ENCODE measurements at regions not wholly inside any gene's neighbourhood (a gene's known extent, or its start where the extent isn't known, plus 50 kb on each side); places are given as distances from the start of the nearest gene placed in this dataset.

DNA sequence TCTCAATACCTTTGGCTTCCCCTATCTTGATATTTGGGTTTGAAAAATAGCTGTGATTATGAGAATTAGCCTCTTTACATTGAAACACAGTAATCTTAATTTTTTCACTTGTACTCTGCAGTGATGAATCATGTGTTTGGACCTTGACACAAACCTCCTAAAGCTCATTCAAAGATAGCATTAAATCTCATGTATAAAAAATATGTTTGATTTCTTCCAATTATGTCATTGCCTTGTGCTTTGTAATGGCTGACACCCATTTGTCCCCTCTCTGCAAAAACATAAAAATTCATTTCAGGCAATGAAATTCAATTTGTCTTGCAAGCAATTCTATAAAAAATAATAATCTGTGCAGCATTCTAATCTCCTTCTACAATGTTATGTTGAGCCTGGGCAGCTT is 422.4 kb upstream of the BOD1L1 start:
- no peak overlapping the region for H2BK20ac ChIP-seq (ENCODE audit: low read length)
- H3K79me2 ChIP-seq (ENCODE audit: control insufficient read depth in 1 of 2, insufficient read depth in 2 of 2, low read length in 2 of 2), result no peaks in the 10 kb centered on the region
- DNase-seq (ENCODE audit: low read depth in 1 of 2, low spot score in 2 of 2), result no peak
- no peak overlapping the region for H4K91ac ChIP-seq (replicated peaks; ENCODE audit: insufficient read length, low read length)
- no peak overlapping the region for H3K27ac ChIP-seq (ENCODE audit: low read depth, low read length)
- no peaks in the 10 kb centered on the region for H3K9me3 ChIP-seq (ENCODE audit: insufficient read depth in 2 of 2, low read depth in 1 of 2, low read length in 1 of 2)
- no peak overlapping the region for H3K23ac ChIP-seq (ENCODE audit: insufficient read length)
- no peak overlapping the region for H3K18ac ChIP-seq (ENCODE audit: extremely low read depth, low read length)
- H3K36me3 ChIP-seq (ENCODE audit: control insufficient read depth in 2 of 4, insufficient read depth in 4 of 4, low read length in 3 of 4), result no peaks in the 10 kb centered on the region
- H2AFZ ChIP-seq (ENCODE audit: low read length), result no peak overlapping the region
- no peak overlapping the region for H2BK120ac ChIP-seq (replicated peaks; ENCODE audit: low read depth, low read length)
- ChIA-PET CTCF (ENCODE audit: partially characterized antibody) (no interaction called here), POLR2A (ENCODE audit: partially characterized antibody) (no interaction called here)
- FAIRE-seq, result no peak
- peaks cover 0 to 1% (median 0%) of the 10 kb centered on the region in 4 experiments; a peak in 1 of 7 replicates for H3K27me3 ChIP-seq (replicated peaks in 1 of 4; ENCODE audit: control insufficient read depth in 3 of 4, extremely low read depth in 1 of 4, insufficient read depth in 3 of 4, low read length in 3 of 4)
- no peak overlapping the region for H4K5ac ChIP-seq (ENCODE audit: insufficient read length, low read depth, low read length)
- H2BK15ac ChIP-seq (ENCODE audit: low read length), result no peak overlapping the region
- H4K20me1 ChIP-seq (replicated peaks in 1 of 2; ENCODE audit: control insufficient read depth in 1 of 2, insufficient read depth in 2 of 2, low read length in 2 of 2), result no peaks in the 10 kb centered on the region
- no peak overlapping the region for H4K8ac ChIP-seq (ENCODE audit: extremely low read depth, insufficient read depth, low read length)
- no peaks in the 10 kb centered on the region for H3K4me1 ChIP-seq (replicated peaks in 1 of 4; ENCODE audit: control insufficient read depth in 3 of 4, insufficient read depth in 4 of 4, low read length in 3 of 4)
- H2BK12ac ChIP-seq (ENCODE audit: low read depth, low read length), result no peak overlapping the region
- no peak overlapping the region for H3K4me2 ChIP-seq (ENCODE audit: insufficient read depth in 1 of 2, low read depth in 2 of 2, low read length in 2 of 2)
- H3K23me2 ChIP-seq (ENCODE audit: low read depth, low read length), result no peaks in the 10 kb centered on the region
- H3K9ac ChIP-seq (replicated peaks in 1 of 4; ENCODE audit: extremely low read depth in 1 of 4, low read depth in 3 of 4, low read length in 3 of 4), result no peak overlapping the region
- TF ChIP-seq CEBPB (IDR thresholded peaks at IDR 0.05; ENCODE audit: low read depth, low read length) (no peak), SIN3A (conservative IDR thresholded peaks at IDR 0.05 in 1 of 2, IDR thresholded peaks at IDR 0.05 in 1 of 2; ENCODE audit: low read depth in 1 of 2, low read length in 2 of 2) (no peak), BACH1 (IDR thresholded peaks at IDR 0.05; ENCODE audit: low read length) (no peak), BCL11A (IDR thresholded peaks at IDR 0.05; ENCODE audit: low read depth in 2 of 2, low read length in 2 of 2) (no peak)
- H2BK5ac ChIP-seq (ENCODE audit: low read depth, low read length), result no peak overlapping the region
- no peak overlapping the region for H3K56ac ChIP-seq (replicated peaks; ENCODE audit: insufficient read length, low read depth, low read length)
- H2AK5ac ChIP-seq (ENCODE audit: low read depth, low read length), result no peak overlapping the region
- H3K4ac ChIP-seq (replicated peaks; ENCODE audit: insufficient read length, low read depth, low read length), result no peak overlapping the region
- H3K79me1 ChIP-seq (ENCODE audit: low read depth, low read length), result no peaks in the 10 kb centered on the region
- no peak overlapping the region for H3K14ac ChIP-seq (ENCODE audit: insufficient read length)
- no peak overlapping the region for H3K4me3 ChIP-seq (ENCODE audit: extremely low read depth in 1 of 4, insufficient read depth in 2 of 4, low read depth in 3 of 4, low read length in 4 of 4)

All from H1 (cell line).